ENCODE measurements at regions not wholly inside any gene's neighbourhood (a gene's known extent, or its start where the extent isn't known, plus 50 kb on each side); places are given as distances from the start of the nearest gene placed in this dataset.
"Not testable (repeated sequence)": the region's sequence is repeated elsewhere in the genome, so short reads cannot be mapped to it uniquely, and the experiment has no call there.

DNA sequence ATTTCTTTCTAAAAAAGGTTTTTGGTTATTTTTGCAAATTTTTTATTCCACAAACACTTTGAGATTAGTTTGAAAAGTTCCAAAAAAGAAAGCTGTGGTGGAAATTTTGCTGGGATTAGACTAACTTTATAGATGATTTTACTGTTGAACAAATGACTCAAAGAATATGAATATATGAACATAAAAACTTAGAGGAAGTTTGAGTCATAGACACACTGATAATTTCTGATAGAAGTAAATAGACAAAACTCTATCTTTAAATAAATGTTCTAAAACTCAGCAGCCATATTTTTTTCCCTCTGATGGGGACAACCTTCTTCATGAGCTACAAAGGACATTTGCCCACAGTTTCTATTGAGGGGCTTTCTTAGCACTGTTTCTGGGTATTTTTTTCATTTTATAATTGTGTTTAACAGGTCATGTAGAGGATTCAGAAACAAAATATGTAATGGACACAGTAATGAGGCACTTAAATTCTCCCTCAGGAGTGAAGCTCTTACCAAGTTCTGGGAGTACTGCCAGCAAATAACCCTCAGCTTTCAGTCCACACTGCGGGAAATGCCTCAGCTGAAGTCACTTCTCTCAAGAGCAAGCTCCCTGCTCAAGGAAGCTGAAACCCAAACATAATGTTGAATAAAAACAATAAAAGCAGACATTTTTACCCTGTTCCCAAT, 157.6 kb downstream of the NFKBIZ start:
- intact Hi-C loops (cut with DNase I; ENCODE audit: low total_unique reads), result no loop called here
- no peaks in the 10 kb centered on the region for H3K9me3 ChIP-seq
- H3K36me3 ChIP-seq, result no peaks in the 10 kb centered on the region
- H3K27ac ChIP-seq, result no peak overlapping the region
- no peaks in the 10 kb centered on the region for H3K4me1 ChIP-seq
- DNase-seq, result no peak
- no peaks in the 10 kb centered on the region for H3K27me3 ChIP-seq (replicated peaks in 1 of 7)
- WGBS, 5 donors, result 37 to 78% (median 54%) methylated on average over 1 of the region's 1 CpG
- no peak overlapping the region for H3K4me3 ChIP-seq
- TF ChIP-seq, protein P1, sequence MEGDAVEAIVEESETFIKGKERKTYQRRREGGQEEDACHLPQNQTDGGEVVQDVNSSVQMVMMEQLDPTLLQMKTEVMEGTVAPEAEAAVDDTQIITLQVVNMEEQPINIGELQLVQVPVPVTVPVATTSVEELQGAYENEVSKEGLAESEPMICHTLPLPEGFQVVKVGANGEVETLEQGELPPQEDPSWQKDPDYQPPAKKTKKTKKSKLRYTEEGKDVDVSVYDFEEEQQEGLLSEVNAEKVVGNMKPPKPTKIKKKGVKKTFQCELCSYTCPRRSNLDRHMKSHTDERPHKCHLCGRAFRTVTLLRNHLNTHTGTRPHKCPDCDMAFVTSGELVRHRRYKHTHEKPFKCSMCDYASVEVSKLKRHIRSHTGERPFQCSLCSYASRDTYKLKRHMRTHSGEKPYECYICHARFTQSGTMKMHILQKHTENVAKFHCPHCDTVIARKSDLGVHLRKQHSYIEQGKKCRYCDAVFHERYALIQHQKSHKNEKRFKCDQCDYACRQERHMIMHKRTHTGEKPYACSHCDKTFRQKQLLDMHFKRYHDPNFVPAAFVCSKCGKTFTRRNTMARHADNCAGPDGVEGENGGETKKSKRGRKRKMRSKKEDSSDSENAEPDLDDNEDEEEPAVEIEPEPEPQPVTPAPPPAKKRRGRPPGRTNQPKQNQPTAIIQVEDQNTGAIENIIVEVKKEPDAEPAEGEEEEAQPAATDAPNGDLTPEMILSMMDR (IDR thresholded peaks at IDR 0.05 in 8 of 11, conservative IDR thresholded peaks at IDR 0.05 in 3 of 11), result no peak
- TF ChIP-seq POLR2AphosphoS5 (IDR thresholded peaks at IDR 0.05), result no peak
- TF ChIP-seq POLR2A (IDR thresholded peaks at IDR 0.05), result no peak

DNA sequence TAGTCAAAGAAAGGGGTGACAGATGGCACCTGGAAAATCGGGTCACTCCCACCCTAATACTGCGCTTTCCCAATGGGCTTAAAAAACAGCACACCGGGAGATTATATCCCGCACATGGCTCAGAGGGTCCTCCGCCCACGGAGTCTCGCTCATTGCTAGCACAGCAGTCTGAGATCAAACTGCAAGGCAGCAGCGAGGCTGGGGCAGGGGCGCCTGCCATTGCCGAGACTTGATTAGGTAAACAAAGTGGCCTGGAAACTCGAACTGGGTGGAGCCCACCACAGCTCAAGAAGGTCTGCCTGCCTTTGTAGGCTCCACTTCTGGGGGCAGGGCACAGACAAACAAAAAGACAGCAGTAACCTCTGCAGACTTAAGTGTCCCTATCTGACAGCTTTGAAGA, 159.1 kb downstream of the NFKBIZ start:
- H3K27me3 ChIP-seq (replicated peaks in 1 of 7); DNase-seq; H3K4me1 ChIP-seq; H3K9me3 ChIP-seq; H3K27ac ChIP-seq; H3K36me3 ChIP-seq; intact Hi-C loops (cut with DNase I; ENCODE audit: low total_unique reads); H3K4me3 ChIP-seq: not testable (repeated sequence)
- 86 to 94% (median 91%) methylated on average over 8 to 11 of the region's 11 CpGs for WGBS, 5 donors

DNA sequence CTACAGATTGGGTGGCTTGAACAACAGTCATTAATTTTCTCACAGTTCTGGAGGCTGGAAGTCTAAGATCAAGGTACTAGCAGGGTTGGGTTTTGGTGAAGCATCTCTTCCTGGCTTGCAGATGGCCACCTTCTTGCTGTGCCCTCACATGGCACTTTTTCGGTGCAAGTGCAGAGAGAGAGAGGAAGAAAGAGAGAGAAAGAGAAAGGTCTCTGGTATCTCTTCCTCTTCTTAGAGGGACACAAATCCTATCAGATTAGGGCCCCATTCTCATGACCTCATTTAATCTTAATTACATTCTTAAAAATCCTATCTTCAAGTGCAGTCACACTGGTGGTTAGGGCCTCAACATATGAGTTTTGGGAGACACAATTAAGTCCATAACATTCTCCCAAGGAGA, 167.1 kb downstream of the NFKBIZ start:
- Histone ChIP-seq H3K27ac (no peak overlapping the region), H3K9me3 (peaks cover 0 to 13% (median 2%) of the 10 kb centered on the region in 8 donors), H3K4me3 (no peak overlapping the region), H3K4me1 (peaks cover 0 to 24% (median 10%) of the 10 kb centered on the region in 6 donors), H3K27me3 (replicated peaks in 1 of 7) (no peaks in the 10 kb centered on the region), H3K36me3 (no peaks in the 10 kb centered on the region)
- no peak for DNase-seq
- TF ChIP-seq, protein P1 (IDR thresholded peaks at IDR 0.05 in 8 of 11, conservative IDR thresholded peaks at IDR 0.05 in 3 of 11), result no peak
- TF ChIP-seq POLR2AphosphoS5 (IDR thresholded peaks at IDR 0.05) (no peak), POLR2A (IDR thresholded peaks at IDR 0.05) (no peak)
- WGBS, 5 donors, result 35 to 68% (median 63%) methylated on average over 1 of the region's 1 CpG
- intact Hi-C loops (cut with DNase I; ENCODE audit: low total_unique reads), result no loop called here

DNA sequence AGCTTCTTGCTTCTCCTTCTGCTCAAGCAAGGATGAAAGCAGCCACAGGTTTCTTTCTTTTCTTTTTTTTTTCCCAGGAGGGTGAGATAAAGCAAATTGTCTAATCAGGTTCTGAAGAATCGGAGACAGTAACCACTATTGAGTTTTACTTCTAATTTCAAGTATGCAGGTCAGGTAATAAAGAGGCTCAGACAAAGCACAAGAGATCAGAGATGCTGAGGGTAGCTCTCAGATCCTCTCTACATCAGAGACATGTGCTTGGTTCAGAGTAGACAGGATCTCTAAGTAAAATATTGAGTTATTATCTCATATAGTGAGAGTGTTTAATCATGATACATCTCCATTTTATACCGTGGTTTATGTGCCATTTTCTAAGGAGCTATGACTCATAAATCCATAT, 168.5 kb downstream of the NFKBIZ start:
- 64 to 84% (median 78%) methylated on average over 2 of the region's 2 CpGs for WGBS, 5 donors
- TF ChIP-seq, protein P1 (IDR thresholded peaks at IDR 0.05 in 8 of 11, conservative IDR thresholded peaks at IDR 0.05 in 3 of 11), result no peak
- TF ChIP-seq POLR2A (IDR thresholded peaks at IDR 0.05) (no peak), POLR2AphosphoS5 (IDR thresholded peaks at IDR 0.05) (no peak)
- no peak for DNase-seq

More for the DNA sequence above, 168.5 kb downstream of the NFKBIZ start:
- Histone ChIP-seq H3K27me3 (replicated peaks in 1 of 7) (no peaks in the 10 kb centered on the region), H3K36me3 (no peaks in the 10 kb centered on the region), H3K9me3 (peaks cover 0 to 10% (median 2%) of the 10 kb centered on the region in 8 donors), H3K4me3 (no peak overlapping the region), H3K27ac (no peak overlapping the region), H3K4me1 (peaks cover 0 to 29% (median 12%) of the 10 kb centered on the region in 6 donors)
- intact Hi-C loops (cut with DNase I; ENCODE audit: low total_unique reads), result no loop called here

Data from spleen (tissue), 11 donors.